Heart right ventricle (tissue), 16 donors: ENCODE measurements at regions not wholly inside any gene's neighbourhood (a gene's known extent, or its start where the extent isn't known, plus 50 kb on each side); places are given as distances from the start of the nearest gene placed in this dataset.
A peak's percentile ranks its signal among the peaks of the same experiment; 100 is the strongest.

ENCODE experiments used
- ATAC-seq, 8 donors: fragments of 200-7000 bp; cut with Tn5 transposase; one replicate each; pipeline ENCODE4 v1.9.1; 2020; ENCODE audit warnings: mild to moderate bottlenecking in 8 of 8, moderate library complexity in 8 of 8, moderate number of reproducible peaks in 1 of 8
- DNase-seq, 2 donors: peaks; one replicate each; pipeline ENCODE4 v3.0.0-alpha.2; 2020
- H3K27ac ChIP-seq, 10 donors: fragments of 200-600 bp; sonication (generic) in 2 of 10; one replicate each; pipeline versions ENCODE4 v1.5.0 to v1.8.0; 2020 to 2022; ENCODE audit warnings: mild to moderate bottlenecking in 3 of 10
- H3K27me3 ChIP-seq, 7 donors: fragments of 200-600 bp; one replicate each; pipeline ENCODE4 v1.8.0; 2021 to 2022; ENCODE audit warnings: mild to moderate bottlenecking in 2 of 7
- H3K36me3 ChIP-seq, 9 donors: fragments of 200-600 bp; sonication (generic) in 1 of 9; one replicate each; pipeline versions ENCODE4 v1.5.0 to v1.8.0; 2020 to 2022; ENCODE audit warnings: mild to moderate bottlenecking in 2 of 9
- H3K4me1 ChIP-seq, 9 donors: fragments of 200-600 bp; sonication (generic) in 1 of 9; one replicate each; pipeline versions ENCODE4 v1.5.0 to v1.8.0; 2020 to 2022; ENCODE audit warnings: mild to moderate bottlenecking in 4 of 9
- H3K4me3 ChIP-seq, 10 donors: fragments of 200-600 bp; sonication (generic) in 2 of 10; one replicate each; pipeline versions ENCODE4 v1.5.0 to v1.8.0; 2020 to 2022; ENCODE audit warnings: mild to moderate bottlenecking in 7 of 10, moderate library complexity in 2 of 10
- H3K9me3 ChIP-seq, 11 donors: fragments of 200-600 bp in 10 of 11; sonication (generic) in 2 of 11; one replicate each; pipeline versions ENCODE4 v1.5.0 to v1.8.0; 2013 to 2022; ENCODE audit warnings: mild to moderate bottlenecking in 2 of 11, control low read depth in 1 of 11, moderate library complexity in 1 of 11
- WGBS, 2 donors: extraction: QIAGEN DNeasy Blood & Tissue Kit; methylation state at CpG; one replicate each; pipeline ENCODE4 v1.1.7; 2013; ENCODE audit warnings: inconsistent platforms in 1 of 2; 5-methylcytosine and 5-hydroxymethylcytosine counted together
- intact Hi-C, 10 donors: fragments of 100-400 bp; cut with DNase I; formaldehyde crosslinking; loops; one replicate each; pipeline versions ENCODE4 v1.11.1 to v1.14.2; 2022
- TF ChIP-seq, protein P1 (sequence below), 9 donors: fragments of 200-600 bp; sonication (generic) in 2 of 9; IDR thresholded peaks; one replicate each; pipeline versions ENCODE4 v1.5.0 to v1.8.0; 2021 to 2022; ENCODE audit warnings: antibody characterized with exemption in 9 of 9, mild to moderate bottlenecking in 5 of 9, moderate library complexity in 1 of 9
- donor health status: Arrhythmogenic right ventricular cardiomyopathy.
- donor health status: ischemic (EF 13 %, LVEDD 7.1; RV severe dilation, severe dysfunction).
- donor health status: healthy with polysubstance abuse.
- donor health status: DM: no; HTN: yes; CAD: no.
- donor health status: DM: no; HTN: no; CAD: no.
- donor health status: ischemic (EF 25% LVEDD 6.9; RV normal size, moderate dysfunction).
- donor health status: ischemic (EF 25% LVEDD 5.7; RV mildly dilated, moderate dysfunction).
- donor health status: healthy.
- donor health status: DM: yes; HTN: yes; CAD: no.
- donor health status: Ischemic cardiomyopathy.
- donor health status: ischemic (EF 35%, LVEDD 5.7; RV mildly dilated, moderate dysfunction).
- donor health status: nonischemic (EF 11% LVEDD 7.7; RV severe dilation, severe dysfunction).
- donor health status: DM: yes; HTN: yes; CAD: no.
- donor health status: PGD.
- donor health status: ischemic (EF 29% LVEDD 5.4; RV normal size, mild dysfunction).
- donor health status: nonischemic (EF 23%, LVEDD 6.1; RV moderate dilation, normal function).

GRCh38 chr2:239692919-239693318 is 292.1 kb upstream of the HDAC4 start:
- TF ChIP-seq, protein P1, sequence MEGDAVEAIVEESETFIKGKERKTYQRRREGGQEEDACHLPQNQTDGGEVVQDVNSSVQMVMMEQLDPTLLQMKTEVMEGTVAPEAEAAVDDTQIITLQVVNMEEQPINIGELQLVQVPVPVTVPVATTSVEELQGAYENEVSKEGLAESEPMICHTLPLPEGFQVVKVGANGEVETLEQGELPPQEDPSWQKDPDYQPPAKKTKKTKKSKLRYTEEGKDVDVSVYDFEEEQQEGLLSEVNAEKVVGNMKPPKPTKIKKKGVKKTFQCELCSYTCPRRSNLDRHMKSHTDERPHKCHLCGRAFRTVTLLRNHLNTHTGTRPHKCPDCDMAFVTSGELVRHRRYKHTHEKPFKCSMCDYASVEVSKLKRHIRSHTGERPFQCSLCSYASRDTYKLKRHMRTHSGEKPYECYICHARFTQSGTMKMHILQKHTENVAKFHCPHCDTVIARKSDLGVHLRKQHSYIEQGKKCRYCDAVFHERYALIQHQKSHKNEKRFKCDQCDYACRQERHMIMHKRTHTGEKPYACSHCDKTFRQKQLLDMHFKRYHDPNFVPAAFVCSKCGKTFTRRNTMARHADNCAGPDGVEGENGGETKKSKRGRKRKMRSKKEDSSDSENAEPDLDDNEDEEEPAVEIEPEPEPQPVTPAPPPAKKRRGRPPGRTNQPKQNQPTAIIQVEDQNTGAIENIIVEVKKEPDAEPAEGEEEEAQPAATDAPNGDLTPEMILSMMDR (IDR thresholded peaks at IDR 0.05), result no peak
- intact Hi-C loops, result no loop called here
- Histone ChIP-seq H3K27ac (no peak overlapping the region), H3K4me1 (peaks cover 0 to 8% (median 3%) of the 10 kb centered on the region in 9 donors), H3K36me3 (no peaks in the 10 kb centered on the region), H3K27me3 (peaks cover 0 to 35% (median 4%) of the 10 kb centered on the region in 7 donors), H3K9me3 (no peaks in the 10 kb centered on the region), H3K4me3 (no peak overlapping the region)
- no peak for ATAC-seq
- DNase-seq, result no peak
- WGBS, 2 donors, result 83 to 87% methylated on average over 7 of the region's 7 CpGs

DNA sequence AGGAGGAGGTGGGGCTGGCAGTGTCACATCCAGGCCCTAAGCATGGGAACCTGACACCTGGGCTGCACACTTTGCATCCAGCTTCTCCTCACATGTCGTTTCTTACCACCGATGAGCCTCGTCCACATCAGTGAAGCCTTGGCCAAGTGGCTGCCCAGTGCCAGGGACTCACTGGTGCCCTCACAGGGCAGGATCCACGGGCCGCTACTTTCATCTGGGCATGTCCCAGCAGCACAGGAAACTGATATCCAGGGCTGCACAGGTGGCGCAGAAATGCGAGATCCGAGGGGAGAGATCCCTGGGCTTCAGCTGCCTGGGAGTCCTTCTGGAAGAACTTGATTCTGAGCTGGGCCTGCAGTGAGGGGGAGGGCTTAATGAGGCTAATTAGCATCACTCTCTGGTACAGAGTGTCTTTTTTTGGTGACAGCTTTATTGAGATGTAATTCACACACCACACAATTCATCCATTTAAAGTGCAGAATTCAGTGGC is 291.6 kb upstream of the HDAC4 start:
- Histone ChIP-seq H3K9me3 (no peaks in the 10 kb centered on the region), H3K27me3 (peaks cover 0 to 41% (median 9%) of the 10 kb centered on the region in 7 donors), H3K4me3 (no peak overlapping the region), H3K4me1 (peaks cover 0 to 8% (median 3%) of the 10 kb centered on the region in 9 donors), H3K36me3 (no peaks in the 10 kb centered on the region), H3K27ac (no peak overlapping the region)
- TF ChIP-seq, protein P1 (IDR thresholded peaks at IDR 0.05), result no peak
- WGBS, 2 donors, result 71% methylated on average over 8 of the region's 8 CpGs
- DNase-seq (no peak), ATAC-seq (no peak)
- intact Hi-C loops, result no loop called here

GRCh38 chr2:239691720-239692119 is 290.9 kb upstream of the HDAC4 start:
- 92% methylated on average over 10 of the region's 10 CpGs for WGBS, 2 donors

DNA sequence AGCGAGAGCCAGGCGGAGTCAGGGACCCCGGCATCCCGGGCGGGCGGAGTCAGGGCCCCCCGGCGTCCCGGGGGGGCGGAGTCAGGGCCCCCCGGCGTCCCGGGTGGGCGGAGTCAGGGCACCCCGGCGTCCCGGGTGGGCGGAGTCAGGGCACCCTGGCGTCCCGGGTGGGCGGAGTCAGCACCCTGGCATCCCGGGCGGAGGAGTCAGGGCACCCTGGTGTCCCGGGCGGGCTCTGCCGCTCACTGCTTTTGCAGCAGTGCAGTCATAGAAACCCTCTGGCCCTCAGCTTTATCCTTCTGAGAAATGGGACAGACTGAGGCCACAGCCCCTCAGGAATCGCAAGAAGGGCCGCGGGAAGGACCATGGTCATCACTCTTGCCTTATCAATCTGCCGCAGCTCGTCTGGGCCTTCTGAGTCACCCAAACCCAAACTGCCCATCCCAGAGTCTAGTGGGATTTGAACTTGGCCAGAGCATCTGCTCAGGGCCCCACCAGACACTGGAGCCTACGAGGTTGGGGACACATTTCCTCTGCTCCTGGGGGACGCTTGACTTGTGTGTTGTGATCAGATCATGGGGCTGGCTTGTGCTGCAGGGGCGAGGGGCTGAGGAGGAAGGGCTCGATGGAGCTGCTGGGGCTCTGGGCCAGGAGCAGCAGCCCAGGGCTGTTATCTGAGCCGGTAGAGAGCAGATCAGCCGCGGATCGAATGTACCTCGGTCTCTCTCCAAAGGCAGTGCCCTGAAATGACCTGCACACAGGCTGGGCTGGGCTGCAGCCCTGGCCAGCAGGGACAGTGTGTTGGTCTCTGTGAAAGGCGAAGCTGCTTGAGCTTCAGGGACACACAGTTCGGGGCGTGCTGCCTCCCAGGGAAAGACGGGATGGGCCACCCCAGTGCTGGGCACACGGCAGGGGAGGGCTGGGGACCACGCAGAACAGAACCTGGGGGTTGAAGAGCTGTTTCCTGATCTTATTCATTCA is 290.1 kb upstream of the HDAC4 start:
- intact Hi-C loops, result no loop called here
- Histone ChIP-seq H3K4me3 (no peak overlapping the region), H3K4me1 (peaks cover 0 to 8% (median 3%) of the 10 kb centered on the region in 9 donors), H3K9me3 (no peaks in the 10 kb centered on the region), H3K36me3 (no peaks in the 10 kb centered on the region), H3K27ac (no peak overlapping the region), H3K27me3 (peaks cover 0 to 48% (median 21%) of the 10 kb centered on the region in 7 donors)
- WGBS, 2 donors, result 68 to 74% methylated on average over 46 of the region's 46 CpGs
- ATAC-seq, result peak in 7 of 8 donors; percentile 21 to 81 (median 68)
- DNase-seq, result no peak
- TF ChIP-seq, protein P1 (IDR thresholded peaks at IDR 0.05), result no peak

More at GRCh38 chr2:239691720-239692119, 290.9 kb upstream of the HDAC4 start:
- TF ChIP-seq, protein P1 (IDR thresholded peaks at IDR 0.05), result no peak
- intact Hi-C loops, result no loop called here
- H3K27me3 ChIP-seq, result peaks cover 0 to 46% (median 14%) of the 10 kb centered on the region in 7 donors
- ATAC-seq (peak in 1 of 8 donors; percentile 15), DNase-seq (no peak)
- H3K4me3 ChIP-seq, result no peak overlapping the region
- H3K4me1 ChIP-seq, result peaks cover 0 to 8% (median 3%) of the 10 kb centered on the region in 9 donors
- H3K27ac ChIP-seq, result no peak overlapping the region
- H3K36me3 ChIP-seq, result no peaks in the 10 kb centered on the region
- no peaks in the 10 kb centered on the region for H3K9me3 ChIP-seq
